Calu3 (cell line): ENCODE measurements at regions not wholly inside any gene's neighbourhood (a gene's known extent, or its start where the extent isn't known, plus 50 kb on each side); places are given as distances from the start of the nearest gene placed in this dataset.

Experiments used
- BruUV-seq: library from RNA; stranded (reverse); fragments of 400-500 nt; replicated peaks from 2 replicates; lab custom pipeline; 2021; lab: Mats Ljungman, UMichigan
- CTCF ChIA-PET: fragments of 300-600 bp; sonication (Branson Sonifier 250); formaldehyde crosslinking; loops from one replicate; lab custom pipeline; 2022; ENCODE audit warnings: antibody characterized with exemption; lab: Charles Lee
- DNase-seq: peaks from one replicate; pipeline ENCODE4 v3.0.0; 2022
- H3K27ac Mint-ChIP-seq: one replicate; pipeline ENCODE4 v1.8.0; 2022; ENCODE audit warnings: mixed read lengths; ENCODE audit not compliant: unreplicated experiment
- H3K27me3 Mint-ChIP-seq: one replicate; pipeline ENCODE4 v1.8.0; 2022; ENCODE audit warnings: mixed read lengths; ENCODE audit not compliant: unreplicated experiment
- H3K36me3 Mint-ChIP-seq: one replicate; pipeline ENCODE4 v1.8.0; 2022; ENCODE audit warnings: mild to moderate bottlenecking, moderate library complexity, mixed read lengths; ENCODE audit not compliant: insufficient read depth, unreplicated experiment
- H3K4me1 Mint-ChIP-seq: one replicate; pipeline ENCODE4 v1.8.0; 2022; ENCODE audit warnings: mild to moderate bottlenecking, low read depth, mixed read lengths; ENCODE audit not compliant: unreplicated experiment
- H3K4me3 Mint-ChIP-seq: one replicate; pipeline ENCODE4 v1.8.0; 2022; ENCODE audit warnings: mild to moderate bottlenecking, low read depth, moderate library complexity, mixed read lengths; ENCODE audit not compliant: unreplicated experiment
- H3K9me3 Mint-ChIP-seq: one replicate; pipeline ENCODE4 v1.8.0; 2022; ENCODE audit warnings: low read depth, mixed read lengths; ENCODE audit not compliant: unreplicated experiment
- CTCF ChIP-seq: fragments of 200-600 bp; IDR thresholded peaks from one replicate; pipeline ENCODE4 v1.8.0; 2022; ENCODE audit warnings: antibody characterized with exemption; ENCODE audit not compliant: unreplicated experiment
- intact Hi-C: fragments of 100-400 bp; cut with micrococcal nuclease; formaldehyde crosslinking; loops from one replicate; pipeline ENCODE4 v1.10.0; 2022; ENCODE audit not compliant: unreplicated experiment

- H3K27me3 Mint-ChIP-seq = no peaks in the 10 kb centered on the region
- no peak overlapping the region for H3K27ac Mint-ChIP-seq
- H3K4me3 Mint-ChIP-seq = no peak overlapping the region
- H3K36me3 Mint-ChIP-seq = no peaks in the 10 kb centered on the region
- BruUV-seq = no TSS peak
- H3K4me1 Mint-ChIP-seq = peaks cover 6% of the 10 kb centered on the region
- intact Hi-C loops = no loop called here
- no peak for DNase-seq
- CTCF ChIA-PET = no interaction called here
- TF ChIP-seq CTCF = no peak
- H3K9me3 Mint-ChIP-seq = no peaks in the 10 kb centered on the region
Observed at GRCh38 chr11:80827781-80828180, 1387.0 kb upstream of the TENM4 start.

- no peaks in the 10 kb centered on the region for H3K27me3 Mint-ChIP-seq
- intact Hi-C loops = no loop called here
- no peak for TF ChIP-seq CTCF
- no peaks in the 10 kb centered on the region for H3K36me3 Mint-ChIP-seq
- H3K9me3 Mint-ChIP-seq = no peaks in the 10 kb centered on the region
- no peak overlapping the region for H3K4me3 Mint-ChIP-seq
- H3K27ac Mint-ChIP-seq = no peak overlapping the region
- DNase-seq = no peak
- CTCF ChIA-PET = no interaction called here
- no peaks in the 10 kb centered on the region for H3K4me1 Mint-ChIP-seq
- BruUV-seq = no TSS peak
Observed at GRCh38 chr11:80826808-80827207, 1386.0 kb upstream of the TENM4 start.

- CTCF ChIA-PET = no interaction called here
- Mint-ChIP-seq H3K36me3 (no peaks in the 10 kb centered on the region), H3K9me3 (no peaks in the 10 kb centered on the region), H3K27me3 (no peaks in the 10 kb centered on the region), H3K4me3 (no peak overlapping the region), H3K4me1 (no peaks in the 10 kb centered on the region), H3K27ac (no peak overlapping the region)
- TF ChIP-seq CTCF = no peak
- intact Hi-C loops = no loop called here
- DNase-seq = no peak
- no TSS peak for BruUV-seq
Observed at GRCh38 chr11:80822308-80822707, 1381.5 kb upstream of the TENM4 start.

- TF ChIP-seq CTCF = no peak
- BruUV-seq = no TSS peak
- H3K4me3 Mint-ChIP-seq = no peak overlapping the region
- CTCF ChIA-PET = no interaction called here
- H3K27ac Mint-ChIP-seq = no peak overlapping the region
- peaks cover 13% of the 10 kb centered on the region for H3K4me1 Mint-ChIP-seq
- intact Hi-C loops = no loop called here
- no peaks in the 10 kb centered on the region for H3K27me3 Mint-ChIP-seq
- DNase-seq = no peak
- no peaks in the 10 kb centered on the region for H3K36me3 Mint-ChIP-seq
- no peaks in the 10 kb centered on the region for H3K9me3 Mint-ChIP-seq
Observed at GRCh38 chr11:80819271-80819670, 1378.4 kb upstream of the TENM4 start.
